ENCODE measurements at regions not wholly inside any gene's neighbourhood (a gene's known extent, or its start where the extent isn't known, plus 50 kb on each side); places are given as distances from the start of the nearest gene placed in this dataset.

- DNase-seq (no peak), ATAC-seq (peak; percentile 47)
- WGBS, 2 donors: 41 to 52% methylated on average over 3 of the region's 3 CpGs
- H3K4me1 ChIP-seq: no peaks in the 10 kb centered on the region
- H3K4me3 ChIP-seq: no peak overlapping the region
- TF ChIP-seq POLR2A (IDR thresholded peaks at IDR 0.05) (no peak), CTCF (IDR thresholded peaks at IDR 0.05) (no peak)
- H3K9me3 ChIP-seq: no peaks in the 10 kb centered on the region
- no peaks in the 10 kb centered on the region for H3K36me3 ChIP-seq (replicated peaks in 1 of 2; ENCODE audit: insufficient read depth in 1 of 2, low read depth in 2 of 2)
- no peaks in the 10 kb centered on the region for H3K27me3 ChIP-seq
- intact Hi-C loops (cut with DNase I): no loop called here
- no peak overlapping the region for H3K27ac ChIP-seq
Observed at GRCh38 chr2:211128287-211128686, 571.9 kb downstream of the CPS1 start.

DNA sequence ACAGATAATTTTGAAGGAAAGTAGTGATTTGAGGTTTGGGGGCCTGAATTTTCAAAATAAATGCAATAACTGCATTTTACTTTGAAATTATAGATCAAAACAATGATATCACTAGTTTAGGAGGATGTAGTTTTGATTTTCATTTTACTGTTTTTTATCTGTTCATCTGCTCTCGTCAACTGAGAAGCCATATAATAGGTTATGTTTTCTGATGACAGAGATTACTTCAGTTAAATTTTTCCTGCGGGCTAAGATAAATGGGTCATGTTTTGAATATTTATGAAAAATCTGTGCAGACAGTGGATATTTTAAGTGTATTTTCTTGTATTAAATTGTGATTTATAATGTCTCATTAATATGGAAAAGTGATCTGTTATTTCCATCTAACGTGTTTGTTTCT lies 573.4 kb downstream of the CPS1 start:
- Histone ChIP-seq H3K9me3 (no peaks in the 10 kb centered on the region), H3K27ac (no peak overlapping the region), H3K4me3 (no peak overlapping the region), H3K27me3 (no peaks in the 10 kb centered on the region), H3K36me3 (replicated peaks in 1 of 2; ENCODE audit: insufficient read depth in 1 of 2, low read depth in 2 of 2) (no peaks in the 10 kb centered on the region), H3K4me1 (no peaks in the 10 kb centered on the region)
- TF ChIP-seq CTCF (IDR thresholded peaks at IDR 0.05) (no peak), POLR2A (IDR thresholded peaks at IDR 0.05) (no peak)
- no peak for ATAC-seq
- intact Hi-C loops (cut with DNase I): no loop called here
- no peak for DNase-seq
- 70 to 72% methylated on average over 3 of the region's 3 CpGs for WGBS, 2 donors

DNA sequence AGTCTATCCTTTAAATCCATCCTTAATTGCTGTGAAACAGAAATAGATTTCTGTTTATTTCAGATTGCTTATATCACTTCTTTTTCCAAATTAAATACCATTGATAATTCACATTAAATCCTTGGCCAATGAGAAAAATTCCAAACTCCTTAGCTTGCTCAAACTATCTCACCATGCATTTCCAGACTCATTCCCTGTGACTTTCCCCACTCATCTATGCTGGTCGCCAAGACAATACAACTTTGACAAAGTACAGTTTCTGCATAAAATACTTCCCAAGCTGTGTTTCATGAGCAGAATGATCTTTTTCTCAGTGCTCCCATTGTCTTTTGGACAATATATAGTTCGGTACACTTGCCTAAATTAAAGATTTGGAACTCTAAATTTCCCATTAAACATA lies 575.6 kb downstream of the CPS1 start:
- ATAC-seq (no peak), DNase-seq (no peak)
- Histone ChIP-seq H3K27ac (no peak overlapping the region), H3K36me3 (replicated peaks in 1 of 2; ENCODE audit: insufficient read depth in 1 of 2, low read depth in 2 of 2) (no peaks in the 10 kb centered on the region), H3K27me3 (no peaks in the 10 kb centered on the region), H3K4me1 (no peaks in the 10 kb centered on the region), H3K4me3 (no peak overlapping the region), H3K9me3 (no peaks in the 10 kb centered on the region)
- no peak for TF ChIP-seq CTCF (IDR thresholded peaks at IDR 0.05)
- TF ChIP-seq POLR2A (IDR thresholded peaks at IDR 0.05): no peak
- intact Hi-C loops (cut with DNase I): no loop called here
- 64 to 80% methylated on average over 2 of the region's 2 CpGs for WGBS, 2 donors

- H3K27ac ChIP-seq: no peak overlapping the region
- H3K36me3 ChIP-seq (replicated peaks in 1 of 2; ENCODE audit: insufficient read depth in 1 of 2, low read depth in 2 of 2): no peaks in the 10 kb centered on the region
- DNase-seq (no peak), ATAC-seq (no peak)
- no peaks in the 10 kb centered on the region for H3K4me1 ChIP-seq
- intact Hi-C loops (cut with DNase I): no loop called here
- H3K9me3 ChIP-seq: no peaks in the 10 kb centered on the region
- no peak for TF ChIP-seq POLR2A (IDR thresholded peaks at IDR 0.05)
- TF ChIP-seq CTCF (IDR thresholded peaks at IDR 0.05): no peak
- H3K4me3 ChIP-seq: no peak overlapping the region
- no peaks in the 10 kb centered on the region for H3K27me3 ChIP-seq
- WGBS, 2 donors: 32 to 43% methylated on average over 2 of the region's 2 CpGs
Observed at GRCh38 chr2:211132573-211132972, 576.2 kb downstream of the CPS1 start.

DNA sequence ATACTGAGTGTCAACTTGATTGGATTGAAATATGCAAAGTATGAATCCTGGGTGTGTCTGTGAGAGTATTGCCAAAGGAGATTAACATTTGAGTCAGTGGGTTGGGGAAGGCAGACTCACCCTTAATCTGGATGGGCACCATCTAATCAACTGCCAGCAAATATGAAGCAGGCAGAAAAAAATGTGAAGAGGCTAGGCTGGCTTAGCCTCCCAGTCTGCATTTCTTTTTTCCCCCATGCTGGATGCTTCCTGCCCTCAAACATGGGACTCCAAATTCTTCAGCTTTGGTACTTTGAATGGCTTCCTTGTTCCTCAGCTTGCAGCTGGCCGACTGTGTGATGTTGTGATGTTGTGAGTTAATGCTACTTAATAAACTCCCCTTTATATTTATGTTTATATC lies 577.4 kb downstream of the CPS1 start:
- Histone ChIP-seq H3K27me3 (no peaks in the 10 kb centered on the region), H3K4me1 (no peaks in the 10 kb centered on the region), H3K4me3 (no peak overlapping the region), H3K9me3 (no peaks in the 10 kb centered on the region), H3K36me3 (replicated peaks in 1 of 2; ENCODE audit: insufficient read depth in 1 of 2, low read depth in 2 of 2) (no peaks in the 10 kb centered on the region), H3K27ac (no peak overlapping the region)
- ATAC-seq (no peak), DNase-seq (no peak)
- TF ChIP-seq CTCF (IDR thresholded peaks at IDR 0.05) (no peak), POLR2A (IDR thresholded peaks at IDR 0.05) (no peak)
- 36 to 53% methylated on average over 1 of the region's 1 CpG for whole genome bisulfite sequencing, 2 donors
- intact Hi-C loops (cut with DNase I): no loop called here

Measured in body of pancreas (tissue), 4 donors.